Prostate gland (tissue), 2 donors: ENCODE measurements at regions not wholly inside any gene's neighbourhood (a gene's known extent, or its start where the extent isn't known, plus 50 kb on each side); places are given as distances from the start of the nearest gene placed in this dataset.

Experiments used
- DNase-seq: peaks from one replicate; pipeline ENCODE4 v3.0.0-alpha.2; 2019; ENCODE audit warnings: low spot score
- H3K27ac ChIP-seq, 2 donors: fragments of 200-600 bp; sonication (generic); 2 replicates each; pipeline ENCODE4 v1.5.1; 2017 to 2019
- H3K27me3 ChIP-seq: fragments of 200-600 bp; sonication (generic); replicated peaks from 2 replicates; pipeline ENCODE4 v1.5.1; 2019; ENCODE audit not compliant: insufficient read depth
- H3K36me3 ChIP-seq, 2 donors: fragments of 200-600 bp; sonication (generic); 1 replicate in 1 of 2; 2 replicates in 1 of 2; pipeline versions ENCODE4 v1.5.1 to v1.8.1; 2017 to 2019
- H3K4me1 ChIP-seq: fragments of 200-600 bp; sonication (generic); replicated peaks from 2 replicates; pipeline ENCODE4 v1.5.1; 2019
- H3K4me3 ChIP-seq, 2 donors: fragments of 200-600 bp; sonication (generic); 2 replicates each; pipeline ENCODE4 v1.5.1; 2017 to 2019
- H3K9me3 ChIP-seq: fragments of 200-600 bp; sonication (generic); 2 replicates; pipeline ENCODE4 v1.5.1; 2017
- POLR2A ChIP-seq: fragments of 450-650 bp; IDR thresholded peaks from one replicate; pipeline ENCODE4 v1.6.1; 2016; ENCODE audit warnings: antibody characterized with exemption, mild to moderate bottlenecking
- POLR2AphosphoS5 ChIP-seq: sonication (generic); formaldehyde crosslinking; IDR thresholded peaks from one replicate; pipeline ENCODE4 v1.6.1; 2017; ENCODE audit warnings: antibody characterized with exemption
- WGBS: methylation state at CpG from one replicate; pipeline ENCODE4 v1.1.5; 2018; 5-methylcytosine and 5-hydroxymethylcytosine counted together
- intact Hi-C: fragments of 100-400 bp; cut with DNase I; formaldehyde crosslinking; loops from one replicate; pipeline ENCODE4 v1.14.2; 2022
- TF ChIP-seq, protein P1 (sequence below), 4 experiments: fragments of 200-600 bp in 2 of 4; fragments of 450-650 bp in 2 of 4; sonication (generic) in 2 of 4; IDR thresholded peaks; 1 replicate in 3 of 4; 2 replicates in 1 of 4; pipeline ENCODE4 v1.5.1; 2016 to 2019; ENCODE audit warnings: antibody characterized with exemption in 4 of 4, mild to moderate bottlenecking in 2 of 4, moderate library complexity in 2 of 4

DNA sequence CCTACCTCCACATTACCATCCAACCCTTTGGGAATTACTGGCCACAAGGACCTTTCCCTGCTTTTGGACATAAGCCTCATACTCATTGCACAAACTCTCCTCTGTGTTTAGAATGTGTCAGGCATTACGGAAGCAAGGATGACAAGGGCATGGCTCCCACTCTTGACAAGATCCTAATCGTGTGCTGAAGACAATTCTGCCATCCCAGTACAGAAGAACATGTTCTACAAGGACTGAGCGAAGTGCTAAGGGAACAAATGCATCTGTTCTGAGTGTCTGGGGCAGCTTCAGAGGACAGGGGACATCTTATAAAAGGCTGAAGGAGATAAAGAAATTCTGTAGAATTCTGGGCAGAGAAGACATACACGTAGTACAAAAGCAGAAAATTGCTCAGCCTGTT lies 378.5 kb upstream of the CAMK1G start:
- no peak for DNase-seq
- intact Hi-C loops = loop anchor here (5.0 kb wide), 2 partner anchors 232 to 553 kb away; no protein-coding TSS in a partner anchor
- TF ChIP-seq, protein P1, sequence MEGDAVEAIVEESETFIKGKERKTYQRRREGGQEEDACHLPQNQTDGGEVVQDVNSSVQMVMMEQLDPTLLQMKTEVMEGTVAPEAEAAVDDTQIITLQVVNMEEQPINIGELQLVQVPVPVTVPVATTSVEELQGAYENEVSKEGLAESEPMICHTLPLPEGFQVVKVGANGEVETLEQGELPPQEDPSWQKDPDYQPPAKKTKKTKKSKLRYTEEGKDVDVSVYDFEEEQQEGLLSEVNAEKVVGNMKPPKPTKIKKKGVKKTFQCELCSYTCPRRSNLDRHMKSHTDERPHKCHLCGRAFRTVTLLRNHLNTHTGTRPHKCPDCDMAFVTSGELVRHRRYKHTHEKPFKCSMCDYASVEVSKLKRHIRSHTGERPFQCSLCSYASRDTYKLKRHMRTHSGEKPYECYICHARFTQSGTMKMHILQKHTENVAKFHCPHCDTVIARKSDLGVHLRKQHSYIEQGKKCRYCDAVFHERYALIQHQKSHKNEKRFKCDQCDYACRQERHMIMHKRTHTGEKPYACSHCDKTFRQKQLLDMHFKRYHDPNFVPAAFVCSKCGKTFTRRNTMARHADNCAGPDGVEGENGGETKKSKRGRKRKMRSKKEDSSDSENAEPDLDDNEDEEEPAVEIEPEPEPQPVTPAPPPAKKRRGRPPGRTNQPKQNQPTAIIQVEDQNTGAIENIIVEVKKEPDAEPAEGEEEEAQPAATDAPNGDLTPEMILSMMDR (IDR thresholded peaks at IDR 0.05) = no peak
- TF ChIP-seq POLR2AphosphoS5 = no peak

DNA sequence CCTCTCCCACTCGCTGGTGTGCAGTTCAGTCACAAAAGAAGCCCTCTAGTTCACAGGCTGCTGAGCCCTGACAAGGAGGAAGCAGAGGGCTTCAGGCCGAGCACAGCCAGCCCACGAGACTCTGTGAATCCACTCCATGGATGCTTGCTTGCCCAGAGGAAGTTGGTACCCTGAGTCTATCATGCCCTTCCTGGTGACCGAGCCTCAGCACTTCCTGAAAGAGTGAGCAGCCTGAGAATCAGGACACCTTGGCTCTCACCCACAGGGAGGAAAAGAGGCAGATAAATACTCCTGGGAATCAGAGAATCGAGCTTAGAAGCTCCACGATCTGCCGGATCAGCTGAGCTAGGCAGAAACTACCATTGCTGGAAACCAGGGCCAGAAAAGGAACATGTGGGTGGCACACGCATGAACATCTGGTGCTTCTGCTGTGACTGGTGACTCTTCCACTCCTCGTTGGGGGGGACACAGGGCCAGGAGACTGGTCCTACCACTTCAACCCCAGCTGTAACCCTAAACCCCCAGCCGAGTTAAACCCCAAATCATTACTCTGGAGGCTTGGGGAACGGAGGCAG lies 376.3 kb upstream of the CAMK1G start:
- Histone ChIP-seq H3K27me3 (no peaks in the 10 kb centered on the region), H3K27ac (no peak overlapping the region), H3K36me3 (no peaks in the 10 kb centered on the region), H3K9me3 (no peaks in the 10 kb centered on the region), H3K4me1 (peaks cover 3% of the 10 kb centered on the region), H3K4me3 (no peak overlapping the region)
- intact Hi-C loops = loop anchor here (5.0 kb wide), 2 partner anchors 230 to 555 kb away; no protein-coding TSS in a partner anchor
- DNase-seq = no peak
- WGBS = 48% methylated on average over 11 of the region's 11 CpGs
- TF ChIP-seq POLR2AphosphoS5 (no peak), POLR2A (no peak)
- TF ChIP-seq, protein P1 (IDR thresholded peaks at IDR 0.05) = no peak

More for the DNA sequence above, 378.5 kb upstream of the CAMK1G start:
- Histone ChIP-seq H3K36me3 (no peaks in the 10 kb centered on the region), H3K9me3 (no peaks in the 10 kb centered on the region), H3K4me3 (no peak overlapping the region), H3K27ac (no peak overlapping the region), H3K4me1 (peaks cover 3% of the 10 kb centered on the region), H3K27me3 (no peaks in the 10 kb centered on the region)
- WGBS = 58% methylated on average over 4 of the region's 4 CpGs

DNA sequence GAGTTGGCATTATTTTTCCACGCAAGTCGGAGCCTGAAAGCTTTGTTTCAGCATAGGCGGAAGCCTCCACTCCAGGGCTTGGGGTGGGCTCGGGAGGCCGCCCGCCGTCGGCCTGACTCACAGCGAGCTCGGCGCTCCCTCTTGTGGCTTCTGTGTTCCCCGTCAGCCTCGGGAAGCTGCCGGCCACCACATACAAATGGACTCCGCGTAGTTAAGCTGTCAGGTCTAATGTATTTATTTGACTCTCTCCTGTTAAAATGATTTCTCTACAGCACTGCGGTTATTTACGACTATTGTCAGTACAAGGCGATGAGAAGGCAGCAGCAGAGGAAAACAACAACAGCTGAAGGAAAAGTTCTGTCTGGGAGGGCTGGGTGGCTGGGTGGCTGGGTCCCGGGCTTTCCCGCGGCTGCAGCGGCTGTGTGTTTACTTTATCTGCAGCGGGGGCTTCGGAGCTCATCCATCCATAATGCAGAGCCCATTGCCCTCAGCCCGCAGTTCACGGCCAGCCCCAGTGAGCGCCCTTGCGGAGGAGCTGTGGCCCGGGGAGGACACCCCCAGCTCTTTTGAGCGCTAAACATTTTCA lies 375.7 kb upstream of the CAMK1G start:
- peak; percentile 51 for DNase-seq
- peaks cover 3% of the 10 kb centered on the region for H3K4me1 ChIP-seq
- WGBS = 2% methylated on average over 31 of the region's 31 CpGs
- no peak overlapping the region for H3K4me3 ChIP-seq
- H3K27me3 ChIP-seq = no peaks in the 10 kb centered on the region
- no peak overlapping the region for H3K27ac ChIP-seq
- H3K9me3 ChIP-seq = no peaks in the 10 kb centered on the region
- H3K36me3 ChIP-seq = no peaks in the 10 kb centered on the region
- intact Hi-C loops = loop anchor here (5.0 kb wide), 2 partner anchors 230 to 555 kb away; no protein-coding TSS in a partner anchor
- TF ChIP-seq POLR2A (no peak), POLR2AphosphoS5 (peak; percentile 11)
- TF ChIP-seq, protein P1 (IDR thresholded peaks at IDR 0.05) = peak in 3 of 4 experiments; percentile 35 to 72 (median 53)

DNA sequence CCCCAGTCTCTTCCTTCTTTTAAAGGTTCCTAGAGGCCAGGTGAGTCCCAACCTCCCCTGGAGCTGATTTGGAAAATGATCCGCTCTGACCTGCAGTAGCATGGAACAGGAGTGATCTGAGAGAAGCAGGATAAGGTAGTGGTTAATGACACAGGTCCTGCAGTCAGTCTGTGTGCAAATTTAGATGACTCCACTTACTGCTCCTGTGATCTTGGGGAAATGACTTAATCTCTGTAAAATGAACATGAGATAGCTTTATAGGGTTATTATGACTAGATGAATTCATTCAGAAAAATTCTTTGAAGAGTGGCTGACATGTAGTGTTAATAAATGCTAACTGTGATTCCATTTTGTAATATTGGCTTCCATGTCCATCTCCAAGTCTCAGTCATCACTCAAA lies 374.9 kb upstream of the CAMK1G start:
- Histone ChIP-seq H3K4me1 (peaks cover 3% of the 10 kb centered on the region), H3K4me3 (no peak overlapping the region), H3K36me3 (no peaks in the 10 kb centered on the region), H3K27ac (no peak overlapping the region), H3K27me3 (no peaks in the 10 kb centered on the region), H3K9me3 (no peaks in the 10 kb centered on the region)
- WGBS = 80% methylated on average over 1 of the region's 1 CpG
- DNase-seq = no peak
- TF ChIP-seq POLR2AphosphoS5 = no peak
- TF ChIP-seq POLR2A = no peak
- TF ChIP-seq, protein P1 (IDR thresholded peaks at IDR 0.05) = no peak
- intact Hi-C loops = loop anchor here (5.0 kb wide), 2 partner anchors 229 to 556 kb away; no protein-coding TSS in a partner anchor

DNA sequence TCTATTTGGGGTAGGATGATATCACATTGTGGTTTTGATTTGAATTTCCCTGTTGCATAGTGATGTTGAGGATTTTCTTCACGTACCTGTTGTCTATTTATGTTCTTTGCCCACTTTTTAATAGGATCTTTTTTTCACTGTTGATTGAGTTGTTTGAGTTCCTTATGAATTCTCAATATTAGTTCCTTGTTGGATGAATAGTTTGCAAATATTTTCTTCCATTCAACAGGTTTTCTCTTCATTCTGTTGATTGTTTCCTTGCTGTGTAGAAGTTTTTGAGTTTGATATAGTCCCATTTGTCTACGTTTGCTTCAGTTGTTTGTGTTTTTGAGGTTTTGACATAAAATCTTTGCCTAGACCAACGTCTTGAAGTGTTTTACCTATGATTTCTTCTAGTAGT lies 369.5 kb upstream of the CAMK1G start:
- H3K9me3 ChIP-seq = no peaks in the 10 kb centered on the region
- intact Hi-C loops = no loop called here
- no peak for DNase-seq
- no peak overlapping the region for H3K4me3 ChIP-seq
- no peaks in the 10 kb centered on the region for H3K36me3 ChIP-seq
- H3K27ac ChIP-seq = no peak overlapping the region
- 73% methylated on average over 3 of the region's 3 CpGs for WGBS
- H3K4me1 ChIP-seq = no peaks in the 10 kb centered on the region
- H3K27me3 ChIP-seq = no peaks in the 10 kb centered on the region
- TF ChIP-seq POLR2AphosphoS5 = no peak
- no peak for TF ChIP-seq POLR2A
- TF ChIP-seq, protein P1 (IDR thresholded peaks at IDR 0.05) = no peak
